NCI-H524 (cell line): ENCODE measurements at regions not wholly inside any gene's neighbourhood (a gene's known extent, or its start where the extent isn't known, plus 50 kb on each side); places are given as distances from the start of the nearest gene placed in this dataset.
"Not testable (repeated sequence)": the region's sequence is repeated elsewhere in the genome, so short reads cannot be mapped to it uniquely, and the experiment has no call there.

Source experiments
- DNase-seq, 2 experiments: peaks; one replicate each; lab custom pipeline; 2025; lab: John Stamatoyannopoulos, UW

GRCh38 chr15:38740206-38740605 is 175.6 kb upstream of the RASGRP1 start:
- no peak for DNase-seq

GRCh38 chr15:38743147-38743546 is 178.5 kb upstream of the RASGRP1 start:
- DNase-seq: no peak

DNA sequence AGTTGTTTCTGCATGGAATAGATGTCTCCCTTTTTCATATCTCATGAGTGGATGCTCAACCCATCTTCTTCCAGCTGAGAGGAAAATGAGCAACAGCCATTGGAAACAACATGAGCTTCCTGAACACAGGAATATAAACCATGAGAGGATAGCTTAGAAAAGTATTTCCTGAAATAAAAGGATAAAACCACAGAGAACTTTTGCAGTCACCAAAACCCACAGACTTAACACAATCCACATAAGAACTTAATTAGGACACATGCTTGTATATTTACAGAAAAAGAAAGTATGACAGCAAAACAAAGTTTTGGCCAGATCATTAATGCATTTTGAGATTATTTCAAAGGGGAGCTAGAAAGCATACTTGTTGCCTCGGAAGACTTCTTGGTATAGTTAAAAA is 180.5 kb upstream of the RASGRP1 start:
- no peak for DNase-seq

DNA sequence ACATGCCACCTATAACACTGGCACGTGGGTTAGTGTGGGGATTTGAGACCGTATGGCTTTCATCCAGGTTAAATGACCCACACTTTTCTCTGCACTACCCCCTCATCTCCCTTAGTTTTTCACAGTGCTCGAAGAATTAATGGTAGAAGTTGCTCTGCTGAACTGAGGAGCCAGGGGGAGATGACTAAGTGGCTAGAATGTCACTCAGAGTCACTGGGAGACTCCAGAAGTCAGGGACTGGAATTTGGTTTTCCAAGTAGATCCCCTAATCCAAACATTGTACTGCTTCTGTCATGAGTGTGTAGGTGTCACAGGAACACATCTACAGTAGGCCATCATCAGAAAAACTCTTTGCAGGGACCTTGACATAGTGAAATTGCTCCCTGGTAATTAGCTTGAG is 181.0 kb upstream of the RASGRP1 start:
- no peak for DNase-seq

GRCh38 chr15:38746211-38746610 is 181.6 kb upstream of the RASGRP1 start:
- DNase-seq: no peak

DNA sequence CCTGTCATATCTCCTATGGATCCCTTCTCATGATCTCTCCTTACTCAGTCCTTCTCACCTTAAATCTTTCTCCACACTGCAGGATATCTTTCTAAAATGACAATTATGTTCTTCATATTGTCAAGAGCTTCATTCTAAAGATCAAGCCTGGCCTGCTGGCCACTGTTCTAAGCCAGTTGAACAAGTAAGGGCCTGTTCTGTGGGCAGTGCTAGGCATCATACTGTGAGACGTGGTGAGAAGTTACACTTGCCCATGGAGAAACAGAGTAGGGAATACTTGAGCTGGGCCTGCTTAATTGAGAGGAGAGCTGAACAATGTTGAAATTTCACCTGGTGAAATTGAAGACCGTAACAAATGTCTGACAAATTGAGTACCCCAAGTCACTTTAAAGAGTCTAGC is 184.1 kb upstream of the RASGRP1 start:
- no peak for DNase-seq

DNA sequence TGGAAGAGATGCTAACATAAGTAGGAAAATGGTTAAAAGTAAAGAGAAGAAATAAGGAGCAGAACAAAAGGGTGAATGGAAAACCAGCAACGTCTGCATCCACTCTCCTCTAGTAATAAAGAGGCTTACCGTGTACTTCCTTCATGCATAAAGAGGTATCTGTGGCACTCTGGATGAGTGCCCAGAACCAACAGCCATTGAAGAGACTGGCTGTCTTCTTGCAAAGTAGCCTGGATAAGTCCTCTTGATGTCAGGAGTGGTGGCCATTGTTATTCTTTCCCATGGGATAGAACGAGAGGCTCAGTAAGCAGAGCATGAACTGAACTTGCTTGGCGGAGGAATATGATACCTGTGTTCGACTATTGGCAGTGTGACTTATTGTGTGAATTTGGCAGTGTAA is 186.2 kb upstream of the RASGRP1 start:
- peak; percentile 65 to 67 for DNase-seq

DNA sequence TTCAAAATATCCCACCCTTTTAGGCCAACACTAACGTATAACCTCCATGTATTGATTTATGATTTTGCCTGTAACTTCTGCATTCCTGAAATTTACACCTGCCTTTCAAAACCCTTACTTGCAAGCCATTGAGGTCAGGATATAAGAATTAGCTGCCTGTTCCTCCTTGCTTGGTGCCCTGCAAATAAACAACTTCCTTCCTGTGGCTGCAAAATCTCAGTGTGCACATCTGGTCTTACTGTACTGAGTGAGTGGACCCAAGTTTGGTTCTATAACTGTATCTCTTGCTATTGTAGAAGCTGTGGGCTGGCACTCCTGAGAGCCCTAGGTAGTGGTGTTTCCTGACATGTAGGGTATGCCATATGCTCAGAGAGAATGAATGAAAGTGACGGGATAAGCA is 191.1 kb upstream of the RASGRP1 start:
- DNase-seq: no peak

DNA sequence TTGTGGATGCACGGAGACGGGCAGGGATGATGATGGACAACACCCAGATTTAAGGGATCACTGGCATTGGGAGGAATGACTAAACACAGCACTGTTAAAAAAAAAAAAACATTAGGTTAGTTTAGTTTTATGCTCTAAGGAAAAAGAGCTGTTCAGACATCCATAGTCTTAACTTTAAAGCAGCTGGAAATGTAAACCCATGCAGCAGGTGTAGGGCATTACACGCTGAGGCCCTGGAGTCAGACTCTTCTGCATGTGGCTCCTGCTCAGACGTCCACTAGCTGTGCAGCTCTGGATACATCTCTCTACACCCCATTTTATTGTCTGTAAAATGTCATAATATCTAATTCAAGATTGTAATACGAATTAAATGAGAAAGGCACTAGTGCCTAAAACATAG is 191.8 kb upstream of the RASGRP1 start:
- DNase-seq: no peak

DNA sequence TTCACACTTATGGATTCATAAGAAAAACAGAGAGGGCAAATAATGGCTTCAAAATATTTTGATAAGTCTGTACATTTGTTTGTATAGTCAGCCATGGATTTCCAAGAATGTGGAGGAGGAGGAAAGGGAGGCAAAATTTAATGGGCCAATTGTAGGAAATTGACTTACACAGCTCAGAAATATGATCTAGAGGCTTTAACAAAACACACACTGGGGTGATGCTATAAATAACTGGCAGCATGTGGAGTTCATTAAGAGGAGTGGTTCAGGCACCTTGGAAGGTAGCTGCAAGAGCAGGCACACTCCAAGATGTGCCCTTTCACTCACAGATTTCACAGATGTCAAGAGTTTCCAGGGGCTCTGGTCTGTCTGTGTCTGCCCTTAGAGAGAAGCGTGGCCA is 193.4 kb upstream of the RASGRP1 start:
- peak; percentile 35 to 75 for DNase-seq

- no peak for DNase-seq
Measured at GRCh38 chr15:38761681-38762080, 197.1 kb upstream of the RASGRP1 start.

DNA sequence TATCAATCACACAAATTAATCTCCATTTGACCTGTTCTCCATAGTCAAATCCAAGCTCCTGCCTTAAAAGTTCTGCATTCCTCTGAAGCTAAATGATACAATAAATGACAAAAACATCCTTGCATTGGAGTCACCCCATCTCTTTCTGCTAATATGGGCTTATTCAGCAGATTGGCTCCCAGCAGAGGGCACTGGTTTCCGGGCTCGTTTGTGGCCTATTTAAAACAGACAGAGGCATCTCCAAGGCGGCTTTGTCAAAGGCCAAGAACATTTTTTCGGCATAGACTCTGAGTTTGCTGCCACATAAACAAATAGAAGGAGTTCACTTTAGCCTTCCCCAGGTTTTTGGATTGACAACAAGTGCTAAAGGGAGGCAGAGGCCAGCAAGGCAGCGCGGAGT is 204.4 kb upstream of the RASGRP1 start:
- no peak for DNase-seq

GRCh38 chr15:38769492-38769891 is 204.9 kb upstream of the RASGRP1 start:
- no peak for DNase-seq

DNA sequence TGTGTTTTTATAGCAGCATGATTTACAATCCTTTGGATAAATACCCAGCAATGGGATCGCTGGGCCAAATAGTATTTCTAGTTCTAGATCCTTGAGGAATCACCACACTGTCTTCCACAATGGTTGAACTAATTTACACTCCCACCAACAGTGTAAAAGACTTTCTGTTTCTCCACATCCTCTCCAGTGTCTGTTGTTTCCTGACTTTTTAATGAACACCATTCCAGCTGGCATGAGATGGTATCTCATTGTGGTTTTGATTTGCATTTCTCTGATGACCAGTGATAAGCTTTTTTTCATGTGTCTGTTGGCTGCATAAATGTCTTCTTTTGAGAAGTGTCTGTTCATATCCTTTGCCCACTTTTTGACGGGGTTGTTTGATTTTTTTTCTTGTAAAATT is 209.5 kb upstream of the RASGRP1 start:
- not testable (repeated sequence) for DNase-seq

- DNase-seq: no peak
Measured at GRCh38 chr15:38781196-38781595, 216.6 kb upstream of the RASGRP1 start.

- no peak for DNase-seq
Measured at GRCh38 chr15:38782156-38782555, 217.5 kb upstream of the RASGRP1 start.

GRCh38 chr15:38788918-38789317 is 224.3 kb upstream of the RASGRP1 start:
- DNase-seq: no peak

DNA sequence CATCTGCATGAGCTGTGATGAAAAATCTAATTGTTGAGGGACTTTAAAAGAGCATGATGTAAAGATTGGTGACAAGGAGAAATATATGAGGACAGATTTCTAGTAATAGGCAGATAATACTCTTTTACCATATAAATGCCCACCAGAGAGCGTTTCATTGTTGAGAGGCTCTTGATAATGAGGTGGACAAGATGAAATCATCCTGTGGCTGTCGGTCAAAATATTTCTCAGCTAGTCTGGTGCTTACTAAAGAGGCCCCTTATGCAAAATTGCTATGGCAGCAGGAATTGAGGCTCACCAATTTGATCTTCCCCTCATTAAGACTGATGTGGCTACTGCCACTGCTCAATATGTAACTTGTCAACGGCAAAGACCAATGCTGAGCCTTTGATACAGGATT is 225.0 kb upstream of the RASGRP1 start:
- no peak for DNase-seq

GRCh38 chr15:38793206-38793810 is 228.7 kb upstream of the RASGRP1 start:
- DNase-seq: no peak

DNA sequence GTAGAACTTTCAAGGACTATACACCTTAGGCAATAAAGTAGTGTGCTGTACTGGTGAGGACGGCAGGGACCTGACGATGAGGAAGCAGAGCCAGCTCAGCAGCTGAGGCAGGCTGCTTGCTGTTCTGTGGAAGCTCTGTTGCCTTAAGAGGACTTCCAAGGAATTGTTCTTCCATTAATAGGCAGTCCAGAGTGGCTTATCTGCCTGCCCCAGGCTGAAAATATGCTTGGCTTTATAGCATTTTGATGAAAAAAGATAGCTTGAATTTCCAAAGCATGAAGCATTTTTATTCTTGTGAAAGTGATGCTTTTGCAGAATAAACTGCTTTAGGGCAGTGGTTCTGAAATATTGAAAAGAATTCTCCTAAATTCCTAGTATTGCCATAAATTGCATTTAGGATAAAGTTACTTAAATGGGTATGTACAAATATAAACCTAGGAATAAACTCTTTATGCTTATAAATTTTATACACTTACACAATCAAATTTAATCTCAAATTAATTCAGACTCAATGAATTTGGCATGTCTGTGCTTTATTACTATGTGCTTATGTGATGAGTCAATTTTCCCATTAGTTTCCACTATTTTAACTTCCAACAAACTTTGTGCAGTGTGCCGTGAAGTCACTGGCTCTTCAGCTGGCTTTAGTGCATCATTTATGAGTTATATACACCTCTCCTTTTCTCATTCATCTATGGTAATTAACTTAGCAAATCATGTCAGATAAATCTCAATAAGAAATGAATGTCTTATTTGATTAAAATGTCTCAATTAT is 231.0 kb upstream of the RASGRP1 start:
- DNase-seq: no peak

- no peak for DNase-seq
Measured at GRCh38 chr15:38796589-38796988, 232.0 kb upstream of the RASGRP1 start.

GRCh38 chr15:38797506-38797905 is 232.9 kb upstream of the RASGRP1 start:
- not testable (repeated sequence) for DNase-seq

DNA sequence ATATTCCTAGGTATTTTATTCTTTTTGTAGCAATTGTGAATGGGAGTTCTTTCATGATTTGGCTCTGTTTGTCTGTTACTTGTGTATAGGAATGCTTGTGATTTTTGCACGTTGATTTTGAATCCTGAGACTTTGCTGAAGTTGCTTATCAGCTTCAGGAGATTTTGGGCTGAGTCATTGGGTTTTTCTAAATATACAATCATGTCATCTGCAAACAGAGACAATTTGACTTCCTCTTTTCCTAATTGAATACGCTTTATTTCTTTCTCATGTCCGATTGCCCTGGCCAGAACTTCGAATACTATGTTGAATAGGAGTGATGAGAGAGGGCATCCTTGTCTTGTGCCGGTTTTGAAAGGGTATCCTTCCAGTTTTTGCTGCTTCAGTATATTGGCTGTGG is 234.6 kb upstream of the RASGRP1 start:
- DNase-seq: not testable (repeated sequence)

- DNase-seq: peak in 1 of 2 experiments; percentile 8
Measured at GRCh38 chr15:38809621-38810020, 245.0 kb upstream of the RASGRP1 start.
